ENCODE measurements at regions not wholly inside any gene's neighbourhood (a gene's known extent, or its start where the extent isn't known, plus 50 kb on each side); places are given as distances from the start of the nearest gene placed in this dataset.
A peak's percentile ranks its signal among the peaks of the same experiment; 100 is the strongest.

DNA sequence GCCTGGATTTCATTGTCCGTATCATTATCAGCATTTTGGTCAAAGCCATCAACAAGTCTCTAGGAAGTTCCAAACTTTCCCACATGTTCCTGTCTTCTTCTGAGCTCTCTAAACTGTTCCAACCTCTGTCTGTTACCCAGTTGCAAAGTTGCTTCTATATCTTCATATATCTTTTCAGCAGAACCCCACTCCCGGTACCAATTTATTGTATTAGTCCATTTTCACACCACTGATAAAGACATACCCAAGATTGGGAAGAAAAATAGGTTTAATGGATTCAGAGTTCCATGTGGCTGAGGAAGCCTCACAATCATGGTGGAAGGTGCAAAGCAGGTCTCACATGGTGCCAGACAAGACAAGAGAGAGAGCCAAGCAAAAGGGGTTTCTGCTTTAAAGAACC, 293.2 kb downstream of the EPM2A start:
- Histone ChIP-seq H2AFZ (ENCODE audit: low read length) (no peak overlapping the region), H3K4me3 (ENCODE audit: insufficient read depth, low read length) (no peak overlapping the region), H3K27ac (ENCODE audit: low read depth, low read length) (no peak overlapping the region), H3K36me3 (ENCODE audit: insufficient read depth, low read length) (no peaks in the 10 kb centered on the region), H4K20me1 (ENCODE audit: insufficient read depth, low read length) (no peaks in the 10 kb centered on the region), H3K79me2 (ENCODE audit: insufficient read depth, low read length) (no peaks in the 10 kb centered on the region), H3K9me3 (ENCODE audit: low read depth, low read length) (no peaks in the 10 kb centered on the region), H3K4me1 (ENCODE audit: insufficient read depth, low read length) (no peaks in the 10 kb centered on the region), H3K4me2 (ENCODE audit: insufficient read depth, low read length) (no peak overlapping the region), H3K27me3 (ENCODE audit: insufficient read depth, low read length) (no peaks in the 10 kb centered on the region)
- DNase-seq (ENCODE audit: insufficient read length, low spot score, missing footprints): no peak
- TF ChIP-seq, protein P1, sequence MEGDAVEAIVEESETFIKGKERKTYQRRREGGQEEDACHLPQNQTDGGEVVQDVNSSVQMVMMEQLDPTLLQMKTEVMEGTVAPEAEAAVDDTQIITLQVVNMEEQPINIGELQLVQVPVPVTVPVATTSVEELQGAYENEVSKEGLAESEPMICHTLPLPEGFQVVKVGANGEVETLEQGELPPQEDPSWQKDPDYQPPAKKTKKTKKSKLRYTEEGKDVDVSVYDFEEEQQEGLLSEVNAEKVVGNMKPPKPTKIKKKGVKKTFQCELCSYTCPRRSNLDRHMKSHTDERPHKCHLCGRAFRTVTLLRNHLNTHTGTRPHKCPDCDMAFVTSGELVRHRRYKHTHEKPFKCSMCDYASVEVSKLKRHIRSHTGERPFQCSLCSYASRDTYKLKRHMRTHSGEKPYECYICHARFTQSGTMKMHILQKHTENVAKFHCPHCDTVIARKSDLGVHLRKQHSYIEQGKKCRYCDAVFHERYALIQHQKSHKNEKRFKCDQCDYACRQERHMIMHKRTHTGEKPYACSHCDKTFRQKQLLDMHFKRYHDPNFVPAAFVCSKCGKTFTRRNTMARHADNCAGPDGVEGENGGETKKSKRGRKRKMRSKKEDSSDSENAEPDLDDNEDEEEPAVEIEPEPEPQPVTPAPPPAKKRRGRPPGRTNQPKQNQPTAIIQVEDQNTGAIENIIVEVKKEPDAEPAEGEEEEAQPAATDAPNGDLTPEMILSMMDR (IDR thresholded peaks at IDR 0.05; ENCODE audit: extremely low read depth, low read depth, low read length): no peak

DNA sequence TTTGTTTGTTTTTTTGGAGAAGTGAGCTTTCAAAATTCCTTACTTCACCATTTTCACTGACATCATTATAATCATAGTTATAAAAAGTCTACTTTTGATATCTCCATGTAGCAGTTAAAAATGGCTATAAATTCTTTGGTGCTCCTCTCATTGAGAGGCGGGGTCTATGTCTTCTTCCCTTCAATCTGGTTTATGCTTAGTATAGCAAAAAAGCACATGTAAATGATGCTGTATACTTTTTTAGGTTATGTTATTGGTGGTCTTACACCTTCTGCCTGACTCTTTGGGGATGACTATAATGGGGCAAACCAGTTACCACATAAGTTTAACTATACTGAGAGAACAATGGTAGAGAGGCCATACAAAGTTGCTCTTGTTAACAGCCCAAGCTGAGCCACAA, 289.6 kb downstream of the EPM2A start:
- H2AFZ ChIP-seq (ENCODE audit: low read length): no peak overlapping the region
- DNase-seq (ENCODE audit: insufficient read length, low spot score, missing footprints): peak; percentile 29
- H3K27ac ChIP-seq (ENCODE audit: low read depth, low read length): no peak overlapping the region
- no peaks in the 10 kb centered on the region for H3K36me3 ChIP-seq (ENCODE audit: insufficient read depth, low read length)
- no peaks in the 10 kb centered on the region for H3K79me2 ChIP-seq (ENCODE audit: insufficient read depth, low read length)
- H3K27me3 ChIP-seq (ENCODE audit: insufficient read depth, low read length): no peaks in the 10 kb centered on the region
- H3K4me3 ChIP-seq (ENCODE audit: insufficient read depth, low read length): no peak overlapping the region
- TF ChIP-seq, protein P1 (IDR thresholded peaks at IDR 0.05; ENCODE audit: extremely low read depth, low read depth, low read length): no peak
- H4K20me1 ChIP-seq (ENCODE audit: insufficient read depth, low read length): no peaks in the 10 kb centered on the region
- no peaks in the 10 kb centered on the region for H3K4me1 ChIP-seq (ENCODE audit: insufficient read depth, low read length)
- H3K9me3 ChIP-seq (ENCODE audit: low read depth, low read length): no peaks in the 10 kb centered on the region
- no peak overlapping the region for H3K4me2 ChIP-seq (ENCODE audit: insufficient read depth, low read length)

DNA sequence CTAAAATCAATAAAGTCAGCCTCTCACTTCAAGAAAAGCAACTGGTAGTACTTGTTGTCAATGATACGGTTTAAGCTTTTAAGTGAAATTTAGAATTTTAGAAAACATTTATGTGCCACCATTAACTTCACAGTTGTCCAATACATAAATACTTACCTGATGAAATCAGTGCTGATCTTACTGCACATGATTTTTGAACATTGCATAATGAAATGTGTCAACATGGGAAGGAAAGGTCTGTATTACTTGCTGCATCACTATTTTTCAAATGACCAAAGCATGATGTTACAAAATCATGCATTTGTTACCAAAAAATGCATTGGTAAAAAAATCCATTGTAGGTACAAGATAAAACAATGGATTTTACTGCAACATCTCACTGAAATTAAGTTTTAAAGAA, 284.3 kb downstream of the EPM2A start:
- H3K27me3 ChIP-seq (ENCODE audit: insufficient read depth, low read length): no peaks in the 10 kb centered on the region
- no peaks in the 10 kb centered on the region for H3K4me1 ChIP-seq (ENCODE audit: insufficient read depth, low read length)
- H3K9me3 ChIP-seq (ENCODE audit: low read depth, low read length): no peaks in the 10 kb centered on the region
- no peak overlapping the region for H3K27ac ChIP-seq (ENCODE audit: low read depth, low read length)
- DNase-seq (ENCODE audit: insufficient read length, low spot score, missing footprints): no peak
- no peaks in the 10 kb centered on the region for H4K20me1 ChIP-seq (ENCODE audit: insufficient read depth, low read length)
- H3K4me2 ChIP-seq (ENCODE audit: insufficient read depth, low read length): no peak overlapping the region
- TF ChIP-seq, protein P1 (IDR thresholded peaks at IDR 0.05; ENCODE audit: extremely low read depth, low read depth, low read length): no peak
- no peaks in the 10 kb centered on the region for H3K36me3 ChIP-seq (ENCODE audit: insufficient read depth, low read length)
- H2AFZ ChIP-seq (ENCODE audit: low read length): no peak overlapping the region
- no peak overlapping the region for H3K4me3 ChIP-seq (ENCODE audit: insufficient read depth, low read length)
- no peaks in the 10 kb centered on the region for H3K79me2 ChIP-seq (ENCODE audit: insufficient read depth, low read length)

DNA sequence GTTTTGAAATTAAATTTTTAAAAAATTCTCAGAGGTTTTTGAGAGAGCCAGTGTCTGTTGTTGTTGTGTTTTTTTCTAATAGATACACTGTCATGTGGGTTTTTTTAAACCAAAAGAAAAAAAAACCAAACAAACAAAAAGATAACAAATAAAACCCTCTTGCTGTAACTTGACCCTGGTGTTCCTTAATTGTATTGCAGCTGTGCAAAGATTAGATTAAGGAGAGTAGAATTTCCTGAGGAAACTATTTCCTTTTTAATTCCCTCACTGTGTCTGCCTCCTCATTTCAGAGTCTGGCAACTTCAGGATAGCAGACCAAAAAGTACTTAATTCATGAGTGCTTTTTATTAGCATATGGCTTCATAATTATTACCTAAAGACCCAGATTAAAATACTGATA, 281.9 kb downstream of the EPM2A start:
- H3K36me3 ChIP-seq (ENCODE audit: insufficient read depth, low read length): no peaks in the 10 kb centered on the region
- peak; percentile 1 for DNase-seq (ENCODE audit: insufficient read length, low spot score, missing footprints)
- no peak overlapping the region for H3K27ac ChIP-seq (ENCODE audit: low read depth, low read length)
- H3K4me1 ChIP-seq (ENCODE audit: insufficient read depth, low read length): no peaks in the 10 kb centered on the region
- H4K20me1 ChIP-seq (ENCODE audit: insufficient read depth, low read length): no peaks in the 10 kb centered on the region
- H3K79me2 ChIP-seq (ENCODE audit: insufficient read depth, low read length): no peaks in the 10 kb centered on the region
- no peaks in the 10 kb centered on the region for H3K27me3 ChIP-seq (ENCODE audit: insufficient read depth, low read length)
- no peak overlapping the region for H3K4me3 ChIP-seq (ENCODE audit: insufficient read depth, low read length)
- TF ChIP-seq, protein P1 (IDR thresholded peaks at IDR 0.05; ENCODE audit: extremely low read depth, low read depth, low read length): no peak
- no peak overlapping the region for H3K4me2 ChIP-seq (ENCODE audit: insufficient read depth, low read length)
- H3K9me3 ChIP-seq (ENCODE audit: low read depth, low read length): no peaks in the 10 kb centered on the region
- no peak overlapping the region for H2AFZ ChIP-seq (ENCODE audit: low read length)

All from osteoblast (primary cell).